DOHH2 (cell line): ENCODE measurements at regions not wholly inside any gene's neighbourhood (a gene's known extent, or its start where the extent isn't known, plus 50 kb on each side); places are given as distances from the start of the nearest gene placed in this dataset.

Source experiments
- H3F3A ChIP-seq: fragments of 200-600 bp; sonication (generic), shearing (Covaris generic); 2 replicates; pipeline ENCODE4 v1.6.0; 2016; ENCODE audit warnings: antibody characterized with exemption, mild to moderate bottlenecking; ENCODE audit not compliant: control insufficient read depth, insufficient read depth
- H3K27ac ChIP-seq: fragments of 200-600 bp; sonication (generic); 2 replicates; pipeline ENCODE4 v1.5.1; 2014; ENCODE audit warnings: low read depth, mild to moderate bottlenecking, low read length, moderate library complexity
- H3K27me3 ChIP-seq: fragments of 200-600 bp; sonication (generic); 2 replicates; pipeline ENCODE4 v1.6.1; 2014; ENCODE audit warnings: mild to moderate bottlenecking, low read length, mixed read lengths; ENCODE audit not compliant: control insufficient read depth
- H3K36me3 ChIP-seq: fragments of 200-600 bp; sonication (generic); 2 replicates; pipeline ENCODE4 v1.6.1; 2014; ENCODE audit warnings: mild to moderate bottlenecking, low read length, moderate library complexity, mixed read lengths; ENCODE audit not compliant: control insufficient read depth
- H3K4me1 ChIP-seq: fragments of 200-600 bp; sonication (generic); 2 replicates; pipeline ENCODE4 v1.6.1; 2014; ENCODE audit warnings: mild to moderate bottlenecking, low read length, mixed read lengths; ENCODE audit not compliant: control insufficient read depth
- H3K4me2 ChIP-seq: fragments of 200-600 bp; sonication (generic); 2 replicates; pipeline ENCODE4 v1.6.0; 2014; ENCODE audit warnings: mild to moderate bottlenecking, low read length, moderate library complexity
- H3K4me3 ChIP-seq: fragments of 200-600 bp; sonication (generic); 2 replicates; pipeline ENCODE4 v1.5.1; 2014; ENCODE audit warnings: mild to moderate bottlenecking, low read length, mixed read lengths
- H3K79me2 ChIP-seq: fragments of 200-600 bp; sonication (generic); 2 replicates; pipeline ENCODE4 v1.6.1; 2014; ENCODE audit warnings: mild to moderate bottlenecking, low read length, mixed read lengths; ENCODE audit not compliant: control insufficient read depth
- H3K9me2 ChIP-seq: fragments of 200-600 bp; sonication (generic); replicated peaks from 2 replicates; pipeline ENCODE4 v1.6.1; 2014; ENCODE audit warnings: mild to moderate bottlenecking, low read length, mixed read lengths; ENCODE audit not compliant: control insufficient read depth
- H3K9me3 ChIP-seq: fragments of 200-600 bp; sonication (generic); 2 replicates; pipeline ENCODE4 v1.6.1; 2014; ENCODE audit warnings: antibody characterized with exemption, low read length, mixed read lengths; ENCODE audit not compliant: control insufficient read depth, insufficient read depth
- H4K20me1 ChIP-seq: fragments of 200-600 bp; sonication (generic); 2 replicates; pipeline ENCODE4 v1.6.0; 2014; ENCODE audit warnings: low read depth, mild to moderate bottlenecking, antibody characterized with exemption, low read length, moderate library complexity; ENCODE audit not compliant: control insufficient read depth, insufficient read depth
- CTCF ChIP-seq: fragments of 200-600 bp; sonication (generic); IDR thresholded peaks from one replicate; pipeline ENCODE4 v1.5.1; 2014; ENCODE audit warnings: antibody characterized with exemption, mild to moderate bottlenecking, low read depth, low read length; ENCODE audit not compliant: poor library complexity, severe bottlenecking
- EZH2phosphoT487 ChIP-seq: fragments of 200-600 bp; sonication (generic); IDR thresholded peaks from 2 replicates; pipeline ENCODE4 v1.6.1; 2017; ENCODE audit warnings: borderline replicate concordance, mild to moderate bottlenecking, antibody characterized with exemption, low read length, moderate library complexity, mixed read lengths

- H3K36me3 ChIP-seq, result no peaks in the 10 kb centered on the region
- no peaks in the 10 kb centered on the region for H4K20me1 ChIP-seq
- no peak for TF ChIP-seq CTCF
- no peak for TF ChIP-seq EZH2phosphoT487
- no peak overlapping the region for H3K27ac ChIP-seq
- no peaks in the 10 kb centered on the region for H3K9me2 ChIP-seq
- no peaks in the 10 kb centered on the region for H3K9me3 ChIP-seq
- no peaks in the 10 kb centered on the region for H3F3A ChIP-seq
- H3K4me2 ChIP-seq, result no peak overlapping the region
- H3K27me3 ChIP-seq, result no peaks in the 10 kb centered on the region
- H3K4me3 ChIP-seq, result no peak overlapping the region
- H3K4me1 ChIP-seq, result no peaks in the 10 kb centered on the region
- no peaks in the 10 kb centered on the region for H3K79me2 ChIP-seq
Observed at GRCh38 chr20:11569163-11569562, 348.5 kb upstream of the BTBD3 start.

GRCh38 chr20:11573507-11573906 is 344.2 kb upstream of the BTBD3 start:
- H3K36me3 ChIP-seq, result no peaks in the 10 kb centered on the region
- no peaks in the 10 kb centered on the region for H3F3A ChIP-seq
- H3K27me3 ChIP-seq, result no peaks in the 10 kb centered on the region
- no peaks in the 10 kb centered on the region for H3K79me2 ChIP-seq
- H3K27ac ChIP-seq, result no peak overlapping the region
- no peak overlapping the region for H3K4me2 ChIP-seq
- H3K4me1 ChIP-seq, result no peaks in the 10 kb centered on the region
- H3K9me3 ChIP-seq, result no peaks in the 10 kb centered on the region
- no peaks in the 10 kb centered on the region for H4K20me1 ChIP-seq
- H3K4me3 ChIP-seq, result no peak overlapping the region
- H3K9me2 ChIP-seq, result no peaks in the 10 kb centered on the region
- no peak for TF ChIP-seq CTCF
- no peak for TF ChIP-seq EZH2phosphoT487

GRCh38 chr20:11581271-11581670 is 336.4 kb upstream of the BTBD3 start:
- Histone ChIP-seq H3K4me1 (no peaks in the 10 kb centered on the region), H3F3A (no peaks in the 10 kb centered on the region), H3K9me2 (no peaks in the 10 kb centered on the region), H3K4me3 (no peak overlapping the region), H3K9me3 (no peaks in the 10 kb centered on the region), H3K27ac (no peak overlapping the region), H3K4me2 (no peak overlapping the region), H3K36me3 (no peaks in the 10 kb centered on the region), H4K20me1 (no peaks in the 10 kb centered on the region), H3K27me3 (no peaks in the 10 kb centered on the region), H3K79me2 (no peaks in the 10 kb centered on the region)
- no peak for TF ChIP-seq EZH2phosphoT487
- no peak for TF ChIP-seq CTCF

DNA sequence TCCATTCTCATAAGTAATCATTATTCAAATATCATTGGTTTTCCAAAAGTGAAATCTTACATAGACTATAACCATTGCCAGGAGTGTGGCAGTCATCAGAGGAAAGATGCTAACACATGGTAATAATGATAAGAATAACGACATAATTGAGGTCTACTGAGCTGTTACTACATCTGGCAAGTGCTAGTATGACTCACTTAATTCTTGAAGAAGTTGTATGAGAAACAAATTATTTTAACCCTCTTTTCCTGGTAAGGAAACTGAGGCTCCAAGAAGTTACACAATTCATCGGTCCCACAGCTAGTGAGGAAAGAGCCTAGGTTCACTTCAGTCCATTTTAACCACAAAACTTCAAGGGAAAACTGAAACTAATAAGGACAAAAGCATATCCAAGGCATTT is 335.6 kb upstream of the BTBD3 start:
- H4K20me1 ChIP-seq, result no peaks in the 10 kb centered on the region
- TF ChIP-seq EZH2phosphoT487, result no peak
- TF ChIP-seq CTCF, result no peak
- H3K4me3 ChIP-seq, result no peak overlapping the region
- no peak overlapping the region for H3K4me2 ChIP-seq
- no peaks in the 10 kb centered on the region for H3K9me3 ChIP-seq
- H3K36me3 ChIP-seq, result no peaks in the 10 kb centered on the region
- no peaks in the 10 kb centered on the region for H3K9me2 ChIP-seq
- H3K27me3 ChIP-seq, result no peaks in the 10 kb centered on the region
- no peaks in the 10 kb centered on the region for H3K4me1 ChIP-seq
- H3K27ac ChIP-seq, result no peak overlapping the region
- no peaks in the 10 kb centered on the region for H3K79me2 ChIP-seq
- H3F3A ChIP-seq, result no peaks in the 10 kb centered on the region
